Uterus (tissue), 2 donors: ENCODE measurements at regions not wholly inside any gene's neighbourhood (a gene's known extent, or its start where the extent isn't known, plus 50 kb on each side); places are given as distances from the start of the nearest gene placed in this dataset.

ENCODE experiments used
- CTCF ChIP-seq, 4 experiments: fragments of 200-600 bp in 2 of 4; fragments of 450-650 bp in 2 of 4; sonication (generic) in 2 of 4; IDR thresholded peaks; one replicate each; pipeline ENCODE4 v1.5.1; 2016 to 2019; ENCODE audit warnings: antibody characterized with exemption in 4 of 4, mild to moderate bottlenecking in 2 of 4, moderate library complexity in 1 of 4
- POLR2A ChIP-seq, 2 donors: fragments of 450-650 bp; IDR thresholded peaks; one replicate each; pipeline ENCODE4 v1.6.1; 2016; ENCODE audit warnings: antibody characterized with exemption in 2 of 2, mild to moderate bottlenecking in 1 of 2, moderate library complexity in 1 of 2

GRCh38 chr4:27789773-27790172, 929.1 kb downstream of the STIM2 start:
- TF ChIP-seq CTCF (IDR thresholded peaks at IDR 0.05) (no peak), POLR2A (IDR thresholded peaks at IDR 0.05) (no peak)
